ENCODE measurements at regions not wholly inside any gene's neighbourhood (a gene's known extent, or its start where the extent isn't known, plus 50 kb on each side); places are given as distances from the start of the nearest gene placed in this dataset.

GRCh38 chr12:94080341-94081009 lies 67.9 kb upstream of the PLXNC1 start:
- Histone ChIP-seq H3K36me3 (ENCODE audit: low read depth, missing control alignments) (no peaks in the 10 kb centered on the region), H3K27ac (no peak overlapping the region), H3K27me3 (no peaks in the 10 kb centered on the region), H3K4me3 (no peak overlapping the region), H3K9me3 (no peaks in the 10 kb centered on the region), H3K4me1 (peaks cover 3% of the 10 kb centered on the region)
- WGBS, 2 donors = 37 to 38% methylated on average over 3 of the region's 3 CpGs
- intact Hi-C loops (cut with DNase I; ENCODE audit: low total_unique reads) = no loop called here
- TF ChIP-seq POLR2A (IDR thresholded peaks at IDR 0.05) (no peak), CTCF (IDR thresholded peaks at IDR 0.05) (no peak)
- DNase-seq = no peak

GRCh38 chr12:94082690-94083089 lies 65.7 kb upstream of the PLXNC1 start:
- no peak overlapping the region for H3K4me3 ChIP-seq
- H3K9me3 ChIP-seq = no peaks in the 10 kb centered on the region
- no peaks in the 10 kb centered on the region for H3K36me3 ChIP-seq (ENCODE audit: low read depth, missing control alignments)
- 87 to 88% methylated on average over 5 of the region's 5 CpGs for WGBS, 2 donors
- no peak for TF ChIP-seq CTCF (IDR thresholded peaks at IDR 0.05)
- no peak for TF ChIP-seq POLR2A (IDR thresholded peaks at IDR 0.05)
- no peaks in the 10 kb centered on the region for H3K4me1 ChIP-seq
- no peak overlapping the region for H3K27ac ChIP-seq
- intact Hi-C loops (cut with DNase I; ENCODE audit: low total_unique reads) = no loop called here
- DNase-seq = no peak
- H3K27me3 ChIP-seq = no peaks in the 10 kb centered on the region

GRCh38 chr12:94089891-94090290 lies 58.5 kb upstream of the PLXNC1 start:
- intact Hi-C loops (cut with DNase I; ENCODE audit: low total_unique reads) = no loop called here
- no peaks in the 10 kb centered on the region for H3K4me1 ChIP-seq
- H3K27ac ChIP-seq = no peak overlapping the region
- H3K9me3 ChIP-seq = no peaks in the 10 kb centered on the region
- H3K36me3 ChIP-seq (ENCODE audit: low read depth, missing control alignments) = no peaks in the 10 kb centered on the region
- WGBS, 2 donors = 64 to 70% methylated on average over 3 of the region's 3 CpGs
- no peak for TF ChIP-seq POLR2A (IDR thresholded peaks at IDR 0.05)
- TF ChIP-seq CTCF (IDR thresholded peaks at IDR 0.05) = no peak
- no peaks in the 10 kb centered on the region for H3K27me3 ChIP-seq
- no peak for DNase-seq
- no peak overlapping the region for H3K4me3 ChIP-seq

- no peaks in the 10 kb centered on the region for H3K4me1 ChIP-seq
- no peak overlapping the region for H3K4me3 ChIP-seq
- H3K9me3 ChIP-seq = no peaks in the 10 kb centered on the region
- intact Hi-C loops (cut with DNase I; ENCODE audit: low total_unique reads) = no loop called here
- H3K36me3 ChIP-seq (ENCODE audit: low read depth, missing control alignments) = no peaks in the 10 kb centered on the region
- no peaks in the 10 kb centered on the region for H3K27me3 ChIP-seq
- DNase-seq = no peak
- no peak overlapping the region for H3K27ac ChIP-seq
- WGBS, 2 donors = 78 to 89% methylated on average over 2 of the region's 2 CpGs
- TF ChIP-seq CTCF (IDR thresholded peaks at IDR 0.05) (no peak), POLR2A (IDR thresholded peaks at IDR 0.05) (no peak)
These were observed 56.8 kb upstream of the PLXNC1 start for GRCh38 chr12:94091624-94092023.
